Fibroblast of mammary gland (primary cell): ENCODE measurements at regions not wholly inside any gene's neighbourhood (a gene's known extent, or its start where the extent isn't known, plus 50 kb on each side); places are given as distances from the start of the nearest gene placed in this dataset.
A peak's percentile ranks its signal among the peaks of the same experiment; 100 is the strongest.
"Not testable (repeated sequence)": the region's sequence is repeated elsewhere in the genome, so short reads cannot be mapped to it uniquely, and the experiment has no call there.

Source experiments
- DNase-seq: peaks from one replicate; pipeline ENCODE4 v3.0.0-alpha.2; 2010; ENCODE audit warnings: low read depth
- H3K4me3 ChIP-seq: 2 replicates; pipeline ENCODE4 v1.5.1; 2011; ENCODE audit warnings: low read depth, mild to moderate bottlenecking, low read length, moderate library complexity; ENCODE audit not compliant: control insufficient read depth
- CTCF ChIP-seq: conservative IDR thresholded peaks from 2 replicates; pipeline ENCODE4 v1.5.1; 2011; ENCODE audit warnings: low read depth, low read length, inconsistent platforms; ENCODE audit not compliant: control insufficient read depth, insufficient read depth

DNA sequence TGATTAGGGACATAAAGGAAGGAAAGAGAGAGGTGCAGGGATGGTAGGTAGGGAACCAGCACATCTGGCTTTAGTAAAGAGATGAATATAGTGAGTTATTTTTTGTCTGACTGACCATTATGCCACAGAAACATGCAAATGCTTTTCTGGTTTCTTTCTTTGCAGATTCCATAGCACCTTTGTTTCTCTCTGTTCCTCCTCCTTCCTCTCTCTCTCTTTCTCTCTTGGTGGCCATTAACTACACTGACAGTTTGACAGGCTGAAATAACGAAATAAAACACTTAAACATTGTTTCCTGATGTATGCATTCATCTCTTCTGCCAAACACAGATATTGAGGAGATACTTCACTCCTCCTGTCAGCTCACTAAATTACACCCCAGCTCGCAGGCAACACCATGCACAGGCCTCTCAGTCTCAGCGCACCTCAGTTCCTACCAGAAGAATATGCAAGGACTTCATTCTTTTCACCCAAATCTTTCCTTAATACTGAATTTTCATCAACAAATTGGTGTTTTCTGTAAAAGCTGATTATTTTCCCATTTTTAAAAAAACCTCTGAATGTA lies 406.9 kb upstream of the SOX5 start:
- DNase-seq = no peak
- TF ChIP-seq CTCF = no peak
- H3K4me3 ChIP-seq = no peak overlapping the region

DNA sequence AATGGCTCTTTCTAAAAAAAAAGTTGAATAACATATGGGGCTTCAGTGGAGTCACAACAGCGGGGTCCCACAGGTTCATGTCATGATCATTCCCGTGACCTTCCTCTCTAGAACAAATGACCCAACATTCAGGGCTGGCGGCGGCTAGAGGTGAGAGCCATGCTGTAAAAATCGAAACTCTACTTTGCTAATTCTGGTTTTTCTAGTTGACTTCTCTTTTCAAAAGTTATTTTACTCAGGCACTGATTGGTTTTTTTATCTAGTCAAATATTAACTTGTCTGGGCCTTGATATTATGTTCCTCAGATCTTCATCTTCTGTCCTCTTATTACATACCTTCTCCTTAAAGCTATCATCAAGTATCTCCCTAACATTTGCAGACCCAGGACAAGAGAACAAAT lies 402.9 kb upstream of the SOX5 start:
- no peak for TF ChIP-seq CTCF
- H3K4me3 ChIP-seq = no peak overlapping the region
- no peak for DNase-seq

GRCh38 chr12:24349051-24349799 lies 399.8 kb upstream of the SOX5 start:
- no peak for DNase-seq
- no peak for TF ChIP-seq CTCF
- no peak overlapping the region for H3K4me3 ChIP-seq

GRCh38 chr12:24348180-24348579 lies 398.7 kb upstream of the SOX5 start:
- DNase-seq = peak; percentile 3
- H3K4me3 ChIP-seq = not testable (repeated sequence)

DNA sequence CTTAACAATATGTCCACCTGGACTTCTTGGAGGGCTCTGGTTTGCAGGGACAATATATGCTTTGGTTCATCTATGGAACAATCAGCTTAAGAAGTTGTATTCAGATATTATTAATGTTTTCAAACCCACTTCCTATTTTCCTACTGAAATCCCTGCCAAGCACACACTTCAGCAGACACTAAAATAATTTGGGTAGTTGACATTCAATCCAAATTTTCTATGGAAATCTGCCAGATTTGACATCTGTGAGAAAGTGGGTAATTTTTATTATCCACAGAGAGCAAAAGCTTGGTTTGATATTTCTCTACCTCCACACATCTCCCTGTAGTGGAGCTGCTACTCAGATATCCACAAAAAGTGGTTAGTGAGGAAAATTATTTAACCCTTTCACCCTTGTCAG lies 378.8 kb upstream of the SOX5 start:
- no peak for DNase-seq
- H3K4me3 ChIP-seq = no peak overlapping the region
- TF ChIP-seq CTCF = no peak

GRCh38 chr12:24325331-24325730 lies 375.9 kb upstream of the SOX5 start:
- TF ChIP-seq CTCF = no peak
- no peak for DNase-seq
- no peak overlapping the region for H3K4me3 ChIP-seq

GRCh38 chr12:24307716-24308335 lies 358.4 kb upstream of the SOX5 start:
- no peak for DNase-seq
- no peak overlapping the region for H3K4me3 ChIP-seq
- no peak for TF ChIP-seq CTCF
